B cell (primary cell): ENCODE measurements at regions not wholly inside any gene's neighbourhood (a gene's known extent, or its start where the extent isn't known, plus 50 kb on each side); places are given as distances from the start of the nearest gene placed in this dataset.
"Not testable (repeated sequence)": the region's sequence is repeated elsewhere in the genome, so short reads cannot be mapped to it uniquely, and the experiment has no call there.

Source experiments
- EZH2 ChIP-seq: IDR thresholded peaks from 2 replicates; pipeline ENCODE4 v1.6.1; 2012; ENCODE audit warnings: borderline replicate concordance, low read depth, mild to moderate bottlenecking, moderate library complexity, low read length; ENCODE audit not compliant: insufficient read depth, poor library complexity, severe bottlenecking
- TF ChIP-seq, protein P1 (sequence below): fragments of 200-600 bp; IDR thresholded peaks from one replicate; pipeline ENCODE4 v1.8.0; 2022; ENCODE audit warnings: antibody characterized with exemption, mild to moderate bottlenecking

DNA sequence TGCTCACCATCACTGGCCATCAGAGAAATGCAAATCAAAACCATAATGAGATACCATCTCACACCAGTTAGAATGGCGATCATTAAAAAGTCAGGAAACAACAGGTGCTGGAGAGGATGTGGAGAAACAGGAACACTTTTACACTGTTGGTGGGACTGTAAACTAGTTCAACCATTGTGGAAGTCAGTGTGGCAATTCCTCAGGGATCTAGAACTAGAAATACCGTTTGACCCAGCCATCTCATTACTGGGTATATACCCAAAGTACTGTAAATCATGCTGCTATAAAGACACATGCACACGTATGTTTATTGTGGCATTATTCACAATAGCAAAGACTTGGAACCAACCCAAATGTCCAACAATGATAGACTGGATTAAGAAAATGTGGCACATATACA, 80.5 kb upstream of the C3orf49 start:
- TF ChIP-seq, protein P1, sequence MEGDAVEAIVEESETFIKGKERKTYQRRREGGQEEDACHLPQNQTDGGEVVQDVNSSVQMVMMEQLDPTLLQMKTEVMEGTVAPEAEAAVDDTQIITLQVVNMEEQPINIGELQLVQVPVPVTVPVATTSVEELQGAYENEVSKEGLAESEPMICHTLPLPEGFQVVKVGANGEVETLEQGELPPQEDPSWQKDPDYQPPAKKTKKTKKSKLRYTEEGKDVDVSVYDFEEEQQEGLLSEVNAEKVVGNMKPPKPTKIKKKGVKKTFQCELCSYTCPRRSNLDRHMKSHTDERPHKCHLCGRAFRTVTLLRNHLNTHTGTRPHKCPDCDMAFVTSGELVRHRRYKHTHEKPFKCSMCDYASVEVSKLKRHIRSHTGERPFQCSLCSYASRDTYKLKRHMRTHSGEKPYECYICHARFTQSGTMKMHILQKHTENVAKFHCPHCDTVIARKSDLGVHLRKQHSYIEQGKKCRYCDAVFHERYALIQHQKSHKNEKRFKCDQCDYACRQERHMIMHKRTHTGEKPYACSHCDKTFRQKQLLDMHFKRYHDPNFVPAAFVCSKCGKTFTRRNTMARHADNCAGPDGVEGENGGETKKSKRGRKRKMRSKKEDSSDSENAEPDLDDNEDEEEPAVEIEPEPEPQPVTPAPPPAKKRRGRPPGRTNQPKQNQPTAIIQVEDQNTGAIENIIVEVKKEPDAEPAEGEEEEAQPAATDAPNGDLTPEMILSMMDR, result not testable (repeated sequence)
- not testable (repeated sequence) for TF ChIP-seq EZH2
